ENCODE measurements at regions not wholly inside any gene's neighbourhood (a gene's known extent, or its start where the extent isn't known, plus 50 kb on each side); places are given as distances from the start of the nearest gene placed in this dataset.

DNA sequence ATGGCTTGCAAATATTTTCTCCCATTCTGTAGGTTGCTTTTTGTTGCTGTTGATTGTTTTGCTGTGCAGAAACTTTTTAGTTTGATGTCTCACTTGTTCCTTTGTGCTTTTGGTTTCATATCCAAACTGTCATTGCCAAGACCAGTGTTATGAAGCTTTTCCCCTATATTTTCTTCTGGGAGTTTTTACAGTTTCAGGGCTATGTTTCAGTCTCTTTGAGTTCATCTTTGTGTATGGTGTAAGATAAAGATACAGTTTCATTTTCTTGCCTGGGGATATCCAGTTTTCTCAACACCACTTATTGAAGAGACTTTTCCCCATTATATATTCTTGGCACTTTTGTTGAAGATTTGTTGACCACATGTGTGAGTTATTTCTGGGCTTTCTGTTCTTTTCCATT is 139.9 kb downstream of the MRPL57 start:
- DNase-seq (ENCODE audit: extremely low read depth in 1 of 2, low read depth in 1 of 2), result no peak

DNA sequence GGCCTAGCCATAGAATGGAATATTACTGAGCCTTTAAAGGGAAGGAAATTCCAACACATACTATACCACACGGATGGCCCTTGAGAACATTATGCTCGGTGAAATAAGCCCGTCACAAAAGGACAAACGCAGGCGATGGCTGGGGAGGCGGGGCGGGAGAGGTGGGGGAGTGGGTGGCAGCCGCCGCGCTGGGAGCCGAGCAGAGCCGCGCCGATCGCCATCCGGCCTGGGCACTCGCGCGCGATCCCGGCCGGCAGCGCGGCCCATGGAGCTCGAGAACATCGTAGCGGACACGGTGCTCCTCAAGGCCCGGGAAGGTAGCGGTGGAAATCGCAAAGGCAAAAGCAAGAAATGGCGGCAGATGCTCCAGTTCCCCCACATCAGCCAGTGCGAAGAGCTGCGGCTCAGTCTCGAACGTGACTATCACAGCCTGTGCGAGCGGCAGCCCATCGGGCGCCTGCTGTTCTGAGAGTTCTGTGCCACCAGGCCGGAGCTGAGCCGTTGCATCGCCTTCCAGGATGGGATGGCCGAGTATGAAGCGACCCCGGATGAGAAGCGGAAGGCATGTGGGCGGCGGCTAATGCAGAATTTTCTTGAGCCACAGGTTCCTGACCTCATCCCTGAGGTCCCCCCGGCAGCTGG is 140.1 kb downstream of the ZDHHC20 start:
- DNase-seq (ENCODE audit: extremely low read depth in 1 of 2, low read depth in 1 of 2), result no peak

DNA sequence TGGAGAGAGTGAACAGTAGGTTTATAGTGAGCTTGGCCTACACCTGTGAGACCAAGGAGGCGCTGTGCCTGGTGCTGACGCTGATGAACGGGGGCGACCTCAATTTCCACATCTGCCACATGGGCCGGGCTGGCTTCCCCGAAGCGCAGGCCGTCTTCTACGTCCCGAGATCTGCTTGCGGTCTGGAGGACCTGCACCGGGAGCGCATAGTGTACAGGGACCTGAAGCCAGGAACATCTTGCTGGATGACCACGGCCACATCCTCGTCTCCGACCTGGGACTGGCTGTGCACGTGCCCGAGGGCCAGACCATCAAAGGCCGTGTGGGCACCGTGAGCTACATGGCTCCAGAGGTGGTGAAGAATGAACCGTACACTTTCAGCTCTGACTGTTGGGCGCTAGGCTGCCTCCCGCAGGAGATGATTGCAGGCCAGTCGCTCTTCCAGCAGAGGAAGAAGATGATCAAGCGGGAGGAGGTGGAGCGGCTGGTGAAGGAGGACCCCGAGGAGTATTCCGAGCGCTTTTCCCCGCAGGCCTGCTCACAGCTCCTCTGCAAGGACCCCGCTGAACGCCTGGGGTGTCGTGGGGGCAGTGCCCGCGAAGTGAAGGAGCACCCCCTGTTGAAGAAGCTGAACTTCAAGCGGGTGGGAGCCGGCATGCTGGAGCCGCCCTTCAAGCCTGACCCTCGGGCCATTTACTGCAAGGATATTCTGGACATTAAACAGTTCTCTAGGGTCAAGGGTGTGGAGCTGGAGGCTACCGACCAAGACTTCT is 139.0 kb downstream of the ZDHHC20 start:
- no peak for DNase-seq (ENCODE audit: extremely low read depth in 1 of 2, low read depth in 1 of 2)

DNA sequence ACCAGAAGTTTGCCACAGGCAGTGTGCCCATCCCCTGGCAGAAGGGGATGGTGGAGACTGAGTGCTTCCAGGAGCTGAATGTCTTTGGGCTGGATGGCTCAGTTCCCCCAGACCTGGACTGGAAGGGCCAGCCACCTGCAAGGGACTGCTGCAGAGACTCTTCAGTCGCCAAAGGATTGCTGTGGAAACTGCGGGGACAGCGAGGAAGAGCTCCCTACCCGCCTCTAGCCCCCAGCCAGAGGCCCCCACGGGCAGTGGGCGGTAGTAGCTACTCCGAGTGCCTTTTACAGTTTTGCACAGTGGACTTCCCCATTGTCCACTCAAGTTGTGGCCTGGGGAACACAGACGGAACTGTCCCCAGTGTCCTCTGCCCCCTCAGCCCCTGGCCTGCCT is 138.5 kb downstream of the ZDHHC20 start:
- DNase-seq (ENCODE audit: extremely low read depth in 1 of 2, low read depth in 1 of 2), result no peak

DNA sequence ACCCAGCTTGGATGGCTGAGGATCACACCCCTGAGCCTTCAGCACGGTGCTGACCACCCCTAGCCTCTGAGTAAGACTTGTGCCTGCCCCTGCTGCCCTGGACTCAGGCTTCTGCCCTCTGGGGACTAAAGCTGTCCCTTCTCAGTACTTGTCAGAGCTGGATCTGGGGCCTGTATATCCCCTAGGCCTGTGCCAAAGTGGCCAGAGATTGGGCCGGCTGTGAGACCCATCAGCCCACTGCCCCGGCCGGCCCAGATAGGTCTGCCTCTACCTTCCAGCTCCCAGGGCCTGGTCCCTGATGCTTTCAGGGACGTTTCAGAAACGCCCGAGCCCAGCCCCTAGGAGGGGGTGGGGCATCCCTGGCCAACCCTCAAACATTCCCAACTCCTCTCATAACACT is 137.8 kb downstream of the ZDHHC20 start:
- DNase-seq (ENCODE audit: extremely low read depth in 1 of 2, low read depth in 1 of 2), result no peak

DNA sequence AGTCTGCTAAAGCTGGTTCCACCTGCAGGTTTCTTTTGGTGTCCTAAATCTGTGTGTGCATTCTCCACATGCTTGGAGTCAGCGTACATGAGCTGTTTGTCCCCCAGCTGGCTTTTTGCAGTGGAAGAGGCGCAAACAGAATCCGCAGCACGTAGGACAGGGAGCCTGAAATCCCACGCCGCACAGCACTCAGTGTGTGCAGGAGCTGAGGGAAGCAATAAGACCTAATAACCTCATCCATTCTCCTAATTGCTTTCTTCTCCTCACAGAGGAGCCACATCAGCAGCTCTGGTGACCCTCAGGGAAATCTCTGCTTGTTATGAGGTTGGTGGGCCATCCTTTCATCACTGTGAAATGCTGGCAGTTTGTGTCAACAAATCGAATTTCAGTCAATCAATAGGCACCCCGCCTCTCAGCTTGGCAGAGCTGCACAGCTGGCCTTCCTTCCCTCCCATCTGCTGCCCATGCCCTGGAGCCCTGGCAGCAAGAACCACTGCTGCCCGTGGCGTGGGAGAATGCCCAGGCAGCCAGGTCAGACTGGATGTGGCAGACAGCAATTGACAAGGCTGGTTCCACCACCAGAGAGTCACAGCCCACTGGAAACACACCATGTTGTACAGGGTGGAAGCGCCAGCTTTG is 136.7 kb downstream of the ZDHHC20 start:
- DNase-seq (ENCODE audit: extremely low read depth in 1 of 2, low read depth in 1 of 2), result no peak

Data from stimulated activated CD8-positive, alpha-beta memory T cell treated with anti-CD3 and anti-CD28 coated beads, Interleukin-7, amount 100 ng/mL, for 48 hours (primary cell).